ENCODE measurements at regions not wholly inside any gene's neighbourhood (a gene's known extent, or its start where the extent isn't known, plus 50 kb on each side); places are given as distances from the start of the nearest gene placed in this dataset.
A peak's percentile ranks its signal among the peaks of the same experiment; 100 is the strongest.

DNA sequence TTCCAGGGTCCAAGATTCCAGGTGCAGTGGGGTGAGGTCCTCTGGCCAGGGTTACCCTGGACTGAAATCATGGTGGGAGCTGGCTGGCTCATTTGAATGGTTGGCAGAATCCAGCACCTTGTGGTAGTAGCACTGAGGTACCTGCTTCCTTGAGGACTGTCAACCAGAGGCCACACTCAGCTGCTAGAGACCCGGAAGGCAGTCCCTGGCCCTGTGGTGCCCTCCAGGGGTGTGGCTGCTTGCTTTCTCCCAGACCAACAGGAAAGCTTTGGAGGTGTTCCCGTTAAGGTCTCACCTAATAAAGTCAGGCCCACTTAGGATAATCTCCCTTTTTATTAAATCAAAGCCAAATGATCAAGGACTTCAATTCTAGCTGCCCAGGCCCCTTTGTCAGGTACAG is 107.7 kb upstream of the GDF10 start:
- ATAC-seq, result no peak
- TF ChIP-seq, protein P1, sequence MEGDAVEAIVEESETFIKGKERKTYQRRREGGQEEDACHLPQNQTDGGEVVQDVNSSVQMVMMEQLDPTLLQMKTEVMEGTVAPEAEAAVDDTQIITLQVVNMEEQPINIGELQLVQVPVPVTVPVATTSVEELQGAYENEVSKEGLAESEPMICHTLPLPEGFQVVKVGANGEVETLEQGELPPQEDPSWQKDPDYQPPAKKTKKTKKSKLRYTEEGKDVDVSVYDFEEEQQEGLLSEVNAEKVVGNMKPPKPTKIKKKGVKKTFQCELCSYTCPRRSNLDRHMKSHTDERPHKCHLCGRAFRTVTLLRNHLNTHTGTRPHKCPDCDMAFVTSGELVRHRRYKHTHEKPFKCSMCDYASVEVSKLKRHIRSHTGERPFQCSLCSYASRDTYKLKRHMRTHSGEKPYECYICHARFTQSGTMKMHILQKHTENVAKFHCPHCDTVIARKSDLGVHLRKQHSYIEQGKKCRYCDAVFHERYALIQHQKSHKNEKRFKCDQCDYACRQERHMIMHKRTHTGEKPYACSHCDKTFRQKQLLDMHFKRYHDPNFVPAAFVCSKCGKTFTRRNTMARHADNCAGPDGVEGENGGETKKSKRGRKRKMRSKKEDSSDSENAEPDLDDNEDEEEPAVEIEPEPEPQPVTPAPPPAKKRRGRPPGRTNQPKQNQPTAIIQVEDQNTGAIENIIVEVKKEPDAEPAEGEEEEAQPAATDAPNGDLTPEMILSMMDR (IDR thresholded peaks at IDR 0.05), result no peak
- Histone ChIP-seq H3K27me3 (ENCODE audit: low read depth) (no peaks in the 10 kb centered on the region), H3K4me1 (no peaks in the 10 kb centered on the region), H3K27ac (no peak overlapping the region), H3K36me3 (no peaks in the 10 kb centered on the region), H3K4me3 (no peak overlapping the region), H3K9me3 (no peaks in the 10 kb centered on the region)
- no peak for DNase-seq
- intact Hi-C loops (cut with DNase I), result no loop called here

DNA sequence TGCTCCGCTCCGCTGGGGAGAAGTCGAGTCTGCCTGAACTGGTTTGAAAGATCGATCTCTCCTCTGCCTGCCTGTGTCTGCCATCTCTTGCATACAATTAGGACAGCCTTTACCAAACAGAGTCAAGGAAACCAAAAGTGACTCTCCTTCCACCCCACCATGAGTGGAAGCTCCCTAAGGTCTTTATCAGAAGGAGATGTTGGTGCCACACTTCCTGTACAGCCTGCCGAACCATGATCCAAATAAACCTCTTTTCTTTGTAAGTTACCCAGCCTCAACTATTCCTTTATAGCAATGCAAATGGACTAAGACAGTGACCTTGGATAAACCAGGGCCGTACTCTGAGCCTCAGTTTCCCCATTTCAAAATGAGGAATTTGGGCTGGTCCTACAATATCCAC is 106.3 kb upstream of the GDF10 start:
- Histone ChIP-seq H3K4me3 (no peak overlapping the region), H3K27ac (no peak overlapping the region), H3K36me3 (no peaks in the 10 kb centered on the region), H3K27me3 (ENCODE audit: low read depth) (no peaks in the 10 kb centered on the region), H3K4me1 (no peaks in the 10 kb centered on the region), H3K9me3 (no peaks in the 10 kb centered on the region)
- DNase-seq, result no peak
- intact Hi-C loops (cut with DNase I), result no loop called here
- no peak for ATAC-seq
- TF ChIP-seq, protein P1 (IDR thresholded peaks at IDR 0.05), result no peak

DNA sequence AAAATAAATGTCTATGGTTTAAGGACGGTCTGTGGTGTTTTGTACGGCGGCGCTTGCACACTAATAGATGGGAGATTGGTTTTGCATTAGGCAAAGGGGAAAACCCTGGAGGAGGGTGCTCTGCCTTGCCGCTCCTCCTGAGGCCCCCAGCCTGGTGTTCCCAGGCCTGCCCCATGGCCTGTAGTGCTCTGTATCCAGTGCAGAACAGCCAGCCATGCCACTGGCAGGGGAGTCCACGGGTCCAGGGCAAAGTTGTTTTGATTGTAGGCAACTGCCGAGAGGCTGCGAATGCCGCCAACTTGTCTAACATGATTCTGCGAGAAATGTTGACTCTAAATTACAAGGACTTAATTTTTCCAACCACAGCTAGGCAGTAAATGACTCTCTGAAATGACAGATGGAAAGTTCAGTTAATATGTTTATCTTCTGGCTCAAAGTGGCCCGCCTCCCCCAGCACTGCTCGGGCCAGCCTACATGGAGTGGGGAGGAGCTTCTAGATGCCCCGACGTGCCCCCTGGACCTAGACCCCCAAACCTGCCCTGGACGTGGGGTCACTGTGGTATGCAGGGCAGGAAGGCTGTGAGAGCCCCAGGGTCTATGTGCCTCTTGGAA is 104.6 kb upstream of the GDF10 start:
- Histone ChIP-seq H3K36me3 (no peaks in the 10 kb centered on the region), H3K4me3 (no peak overlapping the region), H3K27ac (no peak overlapping the region), H3K9me3 (no peaks in the 10 kb centered on the region), H3K27me3 (ENCODE audit: low read depth) (no peaks in the 10 kb centered on the region), H3K4me1 (no peaks in the 10 kb centered on the region)
- ATAC-seq (no peak), DNase-seq (no peak)
- intact Hi-C loops (cut with DNase I), result no loop called here
- TF ChIP-seq, protein P1 (IDR thresholded peaks at IDR 0.05), result no peak

DNA sequence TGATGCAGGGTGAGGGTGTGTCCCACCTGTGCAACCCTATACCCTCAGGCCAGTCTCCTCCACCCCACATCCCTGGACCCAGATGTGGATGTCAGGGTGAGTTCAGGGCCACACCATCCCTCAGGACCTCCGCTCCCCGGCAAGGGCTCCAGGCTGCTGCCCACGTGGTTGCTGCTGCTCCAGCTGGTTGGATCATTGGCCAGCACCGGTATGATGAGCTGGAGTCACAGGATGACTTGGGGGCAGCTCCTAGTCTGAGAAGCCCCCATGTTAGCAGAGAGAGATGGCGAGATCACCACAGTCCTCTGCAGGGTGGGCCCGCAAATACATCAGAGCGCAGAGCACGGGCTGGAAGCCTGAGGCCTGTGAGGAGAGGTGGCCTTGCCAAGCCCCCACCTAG is 103.3 kb upstream of the GDF10 start:
- Histone ChIP-seq H3K4me1 (no peaks in the 10 kb centered on the region), H3K27ac (no peak overlapping the region), H3K9me3 (no peaks in the 10 kb centered on the region), H3K36me3 (no peaks in the 10 kb centered on the region), H3K4me3 (no peak overlapping the region), H3K27me3 (ENCODE audit: low read depth) (no peaks in the 10 kb centered on the region)
- TF ChIP-seq, protein P1 (IDR thresholded peaks at IDR 0.05), result no peak
- DNase-seq, result no peak
- peak in 1 of 2 donors; percentile 18 for ATAC-seq
- intact Hi-C loops (cut with DNase I), result no loop called here

DNA sequence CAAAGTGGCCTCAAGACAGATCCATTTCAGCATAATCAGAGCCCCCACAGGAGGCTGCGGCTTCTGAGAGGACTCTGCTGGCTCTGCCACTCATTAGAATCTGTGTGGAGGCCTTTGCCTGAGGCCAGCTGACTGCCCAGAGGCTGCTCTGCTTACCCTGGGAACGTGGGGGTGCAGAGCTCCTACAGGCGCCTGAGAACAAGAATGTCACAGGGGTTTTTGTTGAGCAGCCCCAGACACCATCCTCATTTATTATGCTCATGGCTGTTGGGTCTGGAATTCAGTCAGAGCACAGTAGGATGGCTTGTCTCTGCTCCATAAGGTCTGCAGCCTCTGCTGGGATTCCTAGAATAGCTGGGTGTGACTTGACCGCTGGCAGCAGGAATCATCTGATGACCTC is 101.8 kb upstream of the GDF10 start:
- TF ChIP-seq, protein P1 (IDR thresholded peaks at IDR 0.05), result no peak
- ATAC-seq (no peak), DNase-seq (no peak)
- no peaks in the 10 kb centered on the region for H3K36me3 ChIP-seq
- H3K27me3 ChIP-seq (ENCODE audit: low read depth), result no peaks in the 10 kb centered on the region
- H3K27ac ChIP-seq, result no peak overlapping the region
- intact Hi-C loops (cut with DNase I), result no loop called here
- H3K4me3 ChIP-seq, result no peak overlapping the region
- no peaks in the 10 kb centered on the region for H3K4me1 ChIP-seq
- H3K9me3 ChIP-seq, result no peaks in the 10 kb centered on the region
